GM19238 (cell line): ENCODE measurements at regions not wholly inside any gene's neighbourhood (a gene's known extent, or its start where the extent isn't known, plus 50 kb on each side); places are given as distances from the start of the nearest gene placed in this dataset.

Experiments
- DNase-seq: peaks from one replicate; pipeline ENCODE4 v3.0.0; 2011; ENCODE audit warnings: low spot score; ENCODE audit not compliant: insufficient read length

GRCh38 chr4:152098365-152099060 is 337.7 kb upstream of the GATB start:
- DNase-seq = no peak

DNA sequence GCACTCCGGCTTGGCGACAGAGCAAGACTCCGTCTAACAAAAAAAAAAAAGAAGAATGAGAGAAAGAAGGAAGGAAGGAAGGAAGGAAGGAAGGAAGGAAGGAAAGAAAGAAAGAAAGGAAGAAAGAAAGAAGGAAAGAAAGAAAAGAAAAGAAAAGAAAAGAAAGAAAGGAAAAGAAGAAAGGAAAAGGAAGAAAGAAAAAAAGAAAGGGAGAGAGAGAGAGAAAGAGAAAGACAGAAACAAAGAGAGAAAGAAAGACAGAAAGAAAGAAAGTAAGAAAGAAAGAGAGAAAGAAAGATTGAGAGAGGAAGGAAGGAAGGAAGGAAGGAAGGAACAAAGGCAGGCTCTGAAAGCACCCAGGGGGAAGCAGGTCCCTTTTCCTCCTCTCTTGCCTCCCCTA is 336.6 kb upstream of the GATB start:
- DNase-seq = no peak

DNA sequence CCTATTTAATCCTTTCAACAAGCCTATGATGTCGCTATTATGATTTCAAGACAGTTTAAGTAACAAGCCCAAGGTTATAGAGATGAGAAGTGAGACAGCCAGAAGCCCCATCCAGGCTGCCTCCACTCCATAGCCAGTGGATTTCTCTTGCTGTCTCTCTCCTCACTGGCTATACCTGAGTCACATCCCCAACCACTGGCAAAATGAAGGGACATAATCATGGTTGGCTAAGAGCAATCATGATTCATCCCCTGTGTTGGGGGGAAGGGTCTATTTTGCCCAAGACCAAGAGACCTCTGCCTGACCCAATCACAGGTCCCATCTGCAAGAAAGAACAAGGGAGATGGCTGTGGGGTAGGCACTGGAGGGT is 334.9 kb upstream of the GATB start:
- no peak for DNase-seq

GRCh38 chr4:152094970-152095700 is 334.3 kb upstream of the GATB start:
- no peak for DNase-seq

DNA sequence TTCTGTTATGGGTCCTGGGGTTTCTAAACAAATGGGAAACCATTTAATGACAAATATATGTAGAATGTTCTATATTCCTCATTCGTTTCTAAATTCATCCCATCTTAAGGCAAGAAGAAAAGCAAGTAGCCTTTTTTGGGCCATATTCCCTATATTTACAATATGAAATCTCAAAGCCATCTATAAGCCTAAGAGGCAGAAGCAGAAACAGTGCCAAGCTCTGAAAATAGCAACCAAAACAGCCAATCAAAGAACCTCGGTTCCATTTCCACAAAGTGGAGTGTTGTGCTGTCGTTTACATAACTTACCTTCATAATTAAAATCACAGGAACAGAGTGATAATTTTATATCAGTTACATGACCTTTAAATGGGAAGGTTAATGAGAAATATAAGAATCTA is 330.6 kb upstream of the GATB start:
- no peak for DNase-seq

DNA sequence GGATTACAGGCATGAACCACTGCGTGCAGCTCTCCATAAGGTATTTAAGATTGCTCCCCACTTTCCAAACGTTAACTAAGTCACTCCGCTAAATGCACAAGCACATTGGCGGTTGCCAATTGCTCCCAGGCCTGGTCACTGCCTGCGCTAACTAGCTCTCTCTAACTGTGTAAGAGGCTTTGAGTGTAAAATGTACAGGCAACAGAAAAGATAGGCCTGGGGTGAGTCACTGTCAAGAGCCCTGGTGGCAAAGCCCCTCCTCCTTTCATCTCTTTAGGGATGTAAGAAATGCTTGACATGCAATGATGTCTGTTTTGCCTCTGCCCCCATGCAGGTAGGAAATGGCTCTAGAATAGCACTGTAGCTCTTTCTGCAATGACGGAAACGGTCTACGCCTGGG is 329.7 kb upstream of the GATB start:
- no peak for DNase-seq

DNA sequence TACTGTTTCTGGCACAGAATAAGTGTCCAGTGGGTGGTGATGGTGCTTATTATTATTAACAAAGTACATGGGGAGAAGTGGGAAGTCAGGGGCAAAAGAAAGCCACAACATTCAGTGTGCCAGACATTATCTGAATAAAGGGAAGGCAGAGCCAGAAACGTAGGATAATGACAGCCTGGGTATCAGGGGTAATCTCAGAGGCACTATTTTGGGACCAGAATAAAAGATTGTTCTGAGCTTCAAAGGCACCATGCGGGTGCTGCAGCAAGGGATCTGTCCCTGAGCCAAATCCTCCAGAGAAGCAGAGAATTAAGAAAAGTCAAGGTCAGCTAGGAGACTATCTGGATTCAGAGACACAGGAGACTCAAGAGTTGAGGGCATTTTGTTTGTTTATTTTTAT is 328.8 kb upstream of the GATB start:
- DNase-seq = no peak

- DNase-seq = no peak
Measured at GRCh38 chr4:152087335-152087734, 326.5 kb upstream of the GATB start.

DNA sequence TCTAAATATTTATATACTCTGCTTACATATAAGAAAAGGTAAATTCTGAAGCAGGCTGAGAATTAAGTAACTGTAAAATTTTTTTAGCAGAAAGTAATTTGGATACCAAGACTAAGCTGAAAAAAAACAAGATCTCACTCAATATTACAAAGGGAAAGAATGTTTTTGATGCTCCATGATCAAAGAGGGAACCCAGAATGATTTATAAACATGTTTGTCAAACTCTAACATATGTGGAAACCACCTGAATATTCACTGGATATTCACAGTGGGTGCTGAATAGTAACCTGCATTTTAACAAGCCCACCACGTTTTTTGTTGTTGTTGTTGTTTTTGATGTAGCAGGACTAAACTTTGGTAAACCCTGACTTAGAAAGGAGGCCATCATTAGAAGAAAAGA is 324.9 kb upstream of the GATB start:
- DNase-seq = no peak

- DNase-seq = no peak
Measured at GRCh38 chr4:152083338-152083737, 322.5 kb upstream of the GATB start.

- DNase-seq = no peak
Measured at GRCh38 chr4:152081024-152081423, 320.2 kb upstream of the GATB start.

DNA sequence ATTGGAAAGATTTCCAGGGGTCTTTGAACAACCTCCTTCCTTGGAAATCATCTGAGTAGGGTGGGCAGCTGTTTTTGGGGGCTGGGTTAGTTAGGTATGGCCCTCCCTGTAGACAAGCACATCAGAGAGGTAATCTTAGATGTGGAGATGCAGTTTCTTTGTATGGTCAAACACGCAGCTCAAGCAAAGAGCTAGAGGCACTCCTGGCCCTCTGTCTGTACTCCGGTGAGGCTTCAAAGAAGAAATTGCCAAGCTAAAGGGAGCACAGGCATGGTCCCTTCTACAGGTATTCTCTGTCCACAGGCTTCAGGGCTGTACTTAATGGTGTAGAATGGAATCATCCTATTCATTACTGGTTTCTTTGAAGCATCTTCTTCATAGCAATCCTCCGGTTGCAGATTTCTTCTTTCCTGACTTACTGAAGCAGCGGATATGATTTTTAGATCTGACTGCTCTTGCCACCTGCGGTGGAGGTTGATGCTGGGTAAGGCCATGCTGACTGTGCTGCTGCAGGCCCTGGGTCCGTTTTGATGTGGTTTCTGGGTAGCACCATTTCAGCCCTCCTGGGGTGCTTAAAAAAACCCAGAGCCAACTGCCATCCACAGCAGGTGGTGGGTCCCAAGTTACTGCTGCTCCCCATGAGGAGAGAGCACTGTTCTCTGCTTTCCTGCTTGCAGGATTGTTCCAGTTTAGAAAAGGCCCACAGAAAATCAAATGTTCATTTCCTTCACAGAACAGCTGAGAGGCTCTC is 318.9 kb upstream of the GATB start:
- DNase-seq = no peak

DNA sequence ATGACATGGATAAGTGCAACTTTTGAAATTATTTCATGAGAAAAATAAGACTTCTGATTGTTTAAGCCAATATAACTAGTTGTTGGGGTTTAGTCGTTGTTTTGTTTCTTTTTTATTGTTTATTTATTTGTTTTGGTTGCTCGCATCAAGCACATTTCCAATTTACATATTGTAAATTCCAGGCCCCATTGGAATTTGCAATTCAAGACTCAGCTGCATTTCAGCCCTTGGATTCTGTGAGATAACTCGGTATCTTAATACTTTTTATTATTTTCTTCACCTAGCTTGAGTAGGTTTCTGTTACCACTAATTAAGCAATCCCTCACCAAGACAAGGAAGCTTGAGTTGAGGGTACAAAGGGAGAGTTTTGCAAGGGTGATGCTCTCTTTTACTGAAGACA is 318.3 kb upstream of the GATB start:
- DNase-seq = no peak

- no peak for DNase-seq
Measured at GRCh38 chr4:152077582-152077981, 316.8 kb upstream of the GATB start.

GRCh38 chr4:152075253-152075928 is 314.6 kb upstream of the GATB start:
- no peak for DNase-seq

DNA sequence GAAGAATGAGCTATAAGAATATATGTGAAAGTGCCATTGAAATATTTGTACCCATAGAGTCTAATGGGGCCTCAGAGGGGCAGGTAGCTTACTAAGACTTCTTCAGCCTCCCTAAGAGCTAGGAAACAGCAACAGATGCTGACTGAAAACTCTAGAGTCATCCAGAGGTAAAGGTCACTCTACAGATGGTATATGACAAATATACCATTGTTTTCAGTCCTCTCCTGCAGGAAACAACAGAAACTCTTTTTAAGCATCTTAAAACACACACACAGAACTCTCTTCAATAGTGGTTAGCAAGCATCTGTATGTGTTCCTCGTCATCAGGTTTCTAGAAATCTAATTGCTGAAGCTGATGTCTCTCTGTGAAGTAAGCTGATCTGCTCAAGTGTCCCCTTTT is 313.8 kb upstream of the GATB start:
- DNase-seq = no peak

DNA sequence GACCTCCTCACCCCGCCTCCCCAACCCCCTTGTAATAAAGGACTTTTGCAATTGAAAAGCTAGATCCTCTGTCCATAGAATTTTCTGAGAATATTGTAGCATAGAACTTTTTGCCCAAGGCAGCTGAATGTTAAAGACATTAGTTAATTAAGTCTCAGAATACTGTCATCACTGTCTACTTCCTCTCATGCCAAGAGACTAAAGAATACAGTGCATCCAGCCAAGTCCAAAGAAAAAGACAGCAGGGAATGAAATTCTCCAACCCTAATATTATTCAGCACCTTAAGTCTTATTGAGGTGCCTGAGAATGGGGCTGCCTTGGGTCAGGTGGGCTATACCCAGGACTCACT is 313.3 kb upstream of the GATB start:
- DNase-seq = no peak

DNA sequence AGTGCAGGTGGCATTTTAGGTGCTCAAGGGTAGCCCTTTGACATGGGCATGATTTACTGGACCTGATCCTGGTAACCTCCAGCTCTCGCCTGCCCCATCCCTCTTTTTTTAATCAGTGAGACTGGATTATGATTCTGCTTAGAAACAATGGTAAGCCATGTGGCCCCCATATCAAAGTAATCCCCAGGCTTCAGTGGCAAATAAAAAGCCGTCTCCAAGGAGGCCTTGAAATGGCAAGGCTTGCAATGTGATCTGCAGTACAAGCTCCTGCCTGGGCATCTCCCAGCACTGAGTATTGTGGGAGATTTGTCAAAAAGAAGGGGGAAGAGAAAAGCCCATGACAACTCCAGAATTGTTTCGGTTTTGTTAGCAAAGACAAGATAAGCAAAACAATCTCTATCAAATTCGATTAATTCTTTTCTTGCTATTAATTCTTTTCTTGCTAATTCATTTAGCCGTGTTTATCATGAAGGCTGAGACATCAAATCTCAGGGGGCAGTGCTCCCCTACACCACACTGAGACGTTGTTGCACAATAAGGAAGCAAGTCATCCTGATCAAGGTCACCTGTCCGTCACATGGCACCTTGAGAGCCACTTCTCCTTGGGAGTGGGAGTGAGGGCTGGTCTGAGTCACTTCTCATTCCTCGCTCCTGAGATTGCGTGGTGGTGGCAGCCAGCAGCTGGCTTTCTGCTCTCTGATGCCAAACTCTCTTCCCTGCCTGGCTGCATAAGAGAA is 312.7 kb upstream of the GATB start:
- no peak for DNase-seq

DNA sequence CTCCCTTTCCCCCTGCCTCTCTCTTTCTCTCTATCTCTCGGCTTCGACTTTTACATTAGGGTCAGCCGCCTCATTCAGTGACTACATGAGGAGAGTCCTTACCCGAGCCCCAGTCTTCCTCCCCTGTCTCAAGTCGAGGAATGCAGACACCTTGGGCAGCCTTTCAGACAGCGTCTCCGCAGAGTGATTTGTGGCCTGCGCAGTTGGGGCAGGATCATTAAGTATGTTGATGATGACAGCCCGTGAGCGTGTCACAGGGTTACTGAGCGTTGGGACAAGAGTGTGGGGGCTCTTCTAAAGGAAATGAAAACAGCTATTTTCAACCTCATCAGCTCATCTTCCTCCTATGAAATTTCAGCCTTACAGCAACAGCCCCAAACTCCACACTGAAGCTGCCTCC is 312.1 kb upstream of the GATB start:
- no peak for DNase-seq

- DNase-seq = no peak
Measured at GRCh38 chr4:152072001-152072485, 311.2 kb upstream of the GATB start.

GRCh38 chr4:152070854-152071253 is 310.0 kb upstream of the GATB start:
- DNase-seq = no peak
